Smooth muscle cell (in vitro differentiated cells): ENCODE measurements at regions not wholly inside any gene's neighbourhood (a gene's known extent, or its start where the extent isn't known, plus 50 kb on each side); places are given as distances from the start of the nearest gene placed in this dataset.

ENCODE experiments used
- DNase-seq: peaks from one replicate; lab custom pipeline; 2025; ENCODE audit not compliant: unreplicated experiment; lab: John Stamatoyannopoulos, UW
- H2AFZ ChIP-seq: fragments of 200-600 bp; sonication (generic); 2 replicates; pipeline ENCODE4 v1.6.0; 2016; ENCODE audit warnings: antibody characterized with exemption, low read depth, mild to moderate bottlenecking
- H3F3A ChIP-seq: fragments of 200-600 bp; sonication (generic); 2 replicates; pipeline ENCODE4 v1.6.0; 2017; ENCODE audit warnings: antibody characterized with exemption, low read depth
- H3K27ac ChIP-seq: fragments of 200-600 bp; sonication (generic); 2 replicates; pipeline ENCODE4 v1.5.1; 2016; ENCODE audit warnings: low read depth, mild to moderate bottlenecking
- H3K27me3 ChIP-seq: fragments of 200-600 bp; sonication (generic); 2 replicates; pipeline ENCODE4 v1.6.1; 2016; ENCODE audit warnings: low read depth, mild to moderate bottlenecking
- H3K36me3 ChIP-seq: fragments of 200-600 bp; sonication (generic); 2 replicates; pipeline ENCODE4 v1.5.1; 2016; ENCODE audit warnings: low read depth
- H3K4me1 ChIP-seq: fragments of 200-600 bp; sonication (generic); 2 replicates; pipeline ENCODE4 v1.5.1; 2016; ENCODE audit warnings: low read depth
- H3K4me2 ChIP-seq: fragments of 200-600 bp; sonication (generic); 2 replicates; pipeline ENCODE4 v1.6.0; 2016; ENCODE audit warnings: mild to moderate bottlenecking
- H3K4me3 ChIP-seq: fragments of 200-600 bp; sonication (generic); 2 replicates; pipeline ENCODE4 v1.5.1; 2016; ENCODE audit warnings: mild to moderate bottlenecking
- H3K79me2 ChIP-seq: fragments of 200-600 bp; sonication (generic); 2 replicates; pipeline ENCODE4 v1.6.0; 2016; ENCODE audit warnings: low read depth, mild to moderate bottlenecking
- H3K9ac ChIP-seq: fragments of 200-600 bp; sonication (generic); 2 replicates; pipeline ENCODE4 v1.6.0; 2016; ENCODE audit warnings: low read depth
- H3K9me3 ChIP-seq: fragments of 200-600 bp; sonication (generic); replicated peaks from 2 replicates; pipeline ENCODE4 v1.5.1; 2016; ENCODE audit warnings: low read depth
- H4K20me1 ChIP-seq: fragments of 200-600 bp; sonication (generic); 2 replicates; pipeline ENCODE4 v1.6.0; 2016; ENCODE audit warnings: low read depth
- WGBS: methylation state at CpG from one replicate; pipeline ENCODE4 v1.1.7; 2016; ENCODE audit warnings: low lambda C conversion rate; 5-methylcytosine and 5-hydroxymethylcytosine counted together
- TF ChIP-seq, protein P1 (sequence below): fragments of 200-600 bp; sonication (generic); IDR thresholded peaks from 2 replicates; pipeline ENCODE4 v1.5.1; 2017; ENCODE audit warnings: borderline replicate concordance, mild to moderate bottlenecking, antibody characterized with exemption; ENCODE audit not compliant: insufficient read depth, poor library complexity, severe bottlenecking

- Histone ChIP-seq H3K4me1 (no peaks in the 10 kb centered on the region), H4K20me1 (no peaks in the 10 kb centered on the region), H3K27me3 (no peaks in the 10 kb centered on the region), H3K9ac (no peak overlapping the region), H3K9me3 (no peaks in the 10 kb centered on the region), H2AFZ (no peak overlapping the region), H3K79me2 (no peaks in the 10 kb centered on the region), H3K27ac (peak overlapping the region; percentile 23), H3K4me3 (no peak overlapping the region), H3K4me2 (no peak overlapping the region), H3K36me3 (no peaks in the 10 kb centered on the region), H3F3A (no peaks in the 10 kb centered on the region)
- no peak for DNase-seq
- WGBS, result 65% methylated on average over 6 of the region's 6 CpGs
- TF ChIP-seq, protein P1, sequence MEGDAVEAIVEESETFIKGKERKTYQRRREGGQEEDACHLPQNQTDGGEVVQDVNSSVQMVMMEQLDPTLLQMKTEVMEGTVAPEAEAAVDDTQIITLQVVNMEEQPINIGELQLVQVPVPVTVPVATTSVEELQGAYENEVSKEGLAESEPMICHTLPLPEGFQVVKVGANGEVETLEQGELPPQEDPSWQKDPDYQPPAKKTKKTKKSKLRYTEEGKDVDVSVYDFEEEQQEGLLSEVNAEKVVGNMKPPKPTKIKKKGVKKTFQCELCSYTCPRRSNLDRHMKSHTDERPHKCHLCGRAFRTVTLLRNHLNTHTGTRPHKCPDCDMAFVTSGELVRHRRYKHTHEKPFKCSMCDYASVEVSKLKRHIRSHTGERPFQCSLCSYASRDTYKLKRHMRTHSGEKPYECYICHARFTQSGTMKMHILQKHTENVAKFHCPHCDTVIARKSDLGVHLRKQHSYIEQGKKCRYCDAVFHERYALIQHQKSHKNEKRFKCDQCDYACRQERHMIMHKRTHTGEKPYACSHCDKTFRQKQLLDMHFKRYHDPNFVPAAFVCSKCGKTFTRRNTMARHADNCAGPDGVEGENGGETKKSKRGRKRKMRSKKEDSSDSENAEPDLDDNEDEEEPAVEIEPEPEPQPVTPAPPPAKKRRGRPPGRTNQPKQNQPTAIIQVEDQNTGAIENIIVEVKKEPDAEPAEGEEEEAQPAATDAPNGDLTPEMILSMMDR, result no peak
These were observed 133.4 kb upstream of the FGGY start for GRCh38 chr1:59163268-59164092.

- no peaks in the 10 kb centered on the region for H4K20me1 ChIP-seq
- TF ChIP-seq, protein P1, result no peak
- no peaks in the 10 kb centered on the region for H3F3A ChIP-seq
- no peaks in the 10 kb centered on the region for H3K79me2 ChIP-seq
- 65% methylated on average over 3 of the region's 3 CpGs for WGBS
- no peak overlapping the region for H3K4me3 ChIP-seq
- H3K4me1 ChIP-seq, result no peaks in the 10 kb centered on the region
- no peaks in the 10 kb centered on the region for H3K9me3 ChIP-seq
- H3K27ac ChIP-seq, result no peak overlapping the region
- H3K9ac ChIP-seq, result no peak overlapping the region
- no peak overlapping the region for H2AFZ ChIP-seq
- no peak for DNase-seq
- H3K36me3 ChIP-seq, result no peaks in the 10 kb centered on the region
- H3K27me3 ChIP-seq, result no peaks in the 10 kb centered on the region
- H3K4me2 ChIP-seq, result no peak overlapping the region
These were observed 132.5 kb upstream of the FGGY start for GRCh38 chr1:59164371-59164770.

DNA sequence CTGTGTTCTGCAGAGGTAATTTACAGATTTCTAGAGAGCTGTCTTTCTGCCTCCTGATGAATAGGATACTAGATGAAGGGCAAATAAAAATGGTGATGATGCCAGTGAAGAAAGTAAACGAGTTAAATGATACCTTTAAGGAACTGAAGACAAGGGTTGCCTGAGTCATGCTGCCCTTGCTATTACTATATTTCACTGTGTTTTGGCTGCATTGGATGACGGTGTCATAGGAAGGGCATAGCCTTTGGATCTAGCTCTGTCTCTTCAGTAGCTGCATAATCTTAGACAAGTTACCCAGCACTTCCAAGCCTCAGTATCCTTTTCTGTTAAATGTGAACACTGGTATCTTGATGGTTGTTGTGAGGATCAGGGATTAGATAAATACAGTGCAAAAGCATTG is 131.5 kb upstream of the FGGY start:
- Histone ChIP-seq H3K36me3 (no peaks in the 10 kb centered on the region), H3K4me3 (no peak overlapping the region), H3K4me1 (no peaks in the 10 kb centered on the region), H2AFZ (no peak overlapping the region), H3K27me3 (no peaks in the 10 kb centered on the region), H3K27ac (no peak overlapping the region), H4K20me1 (no peaks in the 10 kb centered on the region), H3K9ac (no peak overlapping the region), H3K79me2 (no peaks in the 10 kb centered on the region), H3K9me3 (no peaks in the 10 kb centered on the region), H3F3A (no peaks in the 10 kb centered on the region), H3K4me2 (no peak overlapping the region)
- TF ChIP-seq, protein P1, result no peak
- WGBS, result 39% methylated on average over 2 of the region's 2 CpGs
- DNase-seq, result no peak

GRCh38 chr1:59169703-59170102 is 127.2 kb upstream of the FGGY start:
- TF ChIP-seq, protein P1, result no peak
- no peak overlapping the region for H3K27ac ChIP-seq
- H3K9me3 ChIP-seq, result no peaks in the 10 kb centered on the region
- no peak overlapping the region for H2AFZ ChIP-seq
- no peaks in the 10 kb centered on the region for H3K79me2 ChIP-seq
- H3K27me3 ChIP-seq, result no peaks in the 10 kb centered on the region
- peaks cover 7% of the 10 kb centered on the region for H3F3A ChIP-seq
- DNase-seq, result no peak
- H4K20me1 ChIP-seq, result no peaks in the 10 kb centered on the region
- H3K9ac ChIP-seq, result no peak overlapping the region
- H3K36me3 ChIP-seq, result no peaks in the 10 kb centered on the region
- H3K4me3 ChIP-seq, result no peak overlapping the region
- no peaks in the 10 kb centered on the region for H3K4me1 ChIP-seq
- peak overlapping the region; percentile 13 for H3K4me2 ChIP-seq
- 38% methylated on average over 1 of the region's 1 CpG for WGBS
